Liver (tissue), 6 donors: ENCODE measurements at regions not wholly inside any gene's neighbourhood (a gene's known extent, or its start where the extent isn't known, plus 50 kb on each side); places are given as distances from the start of the nearest gene placed in this dataset.
"Not testable (repeated sequence)": the region's sequence is repeated elsewhere in the genome, so short reads cannot be mapped to it uniquely, and the experiment has no call there.

Experiments
- DNase-seq: peaks from one replicate; pipeline ENCODE4 v3.0.0-alpha.2; 2017; ENCODE audit warnings: low spot score
- H3K27ac ChIP-seq, 2 donors: one replicate each; pipeline ENCODE4 v1.7.0; 2013; ENCODE audit warnings: inconsistent platforms in 2 of 2, low read length in 2 of 2, control low read depth in 1 of 2, low read depth in 1 of 2, mild to moderate bottlenecking in 1 of 2
- H3K27me3 ChIP-seq, 4 donors: one replicate each; pipeline versions ENCODE4 v1.6.1 to v1.7.0; 2013; ENCODE audit warnings: low read length in 3 of 4, inconsistent platforms in 1 of 4, mild to moderate bottlenecking in 1 of 4, moderate library complexity in 1 of 4; ENCODE audit not compliant: control insufficient read depth in 4 of 4, insufficient read depth in 4 of 4
- H3K36me3 ChIP-seq, 4 donors: one replicate each; pipeline versions ENCODE4 v1.6.1 to v1.7.0; 2013; ENCODE audit warnings: low read length in 3 of 4, mild to moderate bottlenecking in 3 of 4, low read depth in 1 of 4, moderate library complexity in 1 of 4; ENCODE audit not compliant: control insufficient read depth in 4 of 4, insufficient read depth in 3 of 4
- H3K4me1 ChIP-seq, 4 donors: one replicate each; pipeline versions ENCODE4 v1.6.1 to v1.7.0; 2013; ENCODE audit warnings: low read length in 3 of 4, mild to moderate bottlenecking in 3 of 4, moderate library complexity in 1 of 4; ENCODE audit not compliant: control insufficient read depth in 4 of 4, insufficient read depth in 4 of 4
- H3K4me3 ChIP-seq, 3 donors: one replicate each; pipeline versions ENCODE4 v1.6.1 to v1.7.0; 2013; ENCODE audit warnings: low read length in 3 of 3, control low read depth in 1 of 3, low read depth in 1 of 3, mild to moderate bottlenecking in 1 of 3
- H3K9ac ChIP-seq, 2 donors: one replicate each; pipeline ENCODE4 v1.7.0; 2013; ENCODE audit warnings: low read length in 2 of 2, mild to moderate bottlenecking in 2 of 2, moderate library complexity in 2 of 2, control low read depth in 1 of 2, low read depth in 1 of 2
- H3K9me3 ChIP-seq, 4 donors: one replicate each; pipeline versions ENCODE4 v1.6.1 to v1.7.0; 2013; ENCODE audit warnings: low read length in 3 of 4; ENCODE audit not compliant: control insufficient read depth in 4 of 4
- WGBS: extraction: QIAGEN DNeasy Blood & Tissue Kit; methylation state at CpG from one replicate; pipeline ENCODE4 v1.1.7; 2013; 5-methylcytosine and 5-hydroxymethylcytosine counted together
- donor health status: healthy.
- donor health status: healthy.
- donor health status: healthy.

- not testable (repeated sequence) for H3K9ac ChIP-seq, H3K4me1 ChIP-seq, H3K4me3 ChIP-seq, H3K36me3 ChIP-seq, H3K9me3 ChIP-seq, H3K27ac ChIP-seq, H3K27me3 ChIP-seq
- peak; percentile 3 for DNase-seq
- WGBS, result 81% methylated on average over 7 of the region's 7 CpGs
Observed at GRCh38 chr9:38875616-38876015, 155.7 kb upstream of the FAM240B start.

- H3K27ac ChIP-seq, H3K36me3 ChIP-seq, H3K9ac ChIP-seq, H3K27me3 ChIP-seq, H3K9me3 ChIP-seq, H3K4me1 ChIP-seq, H3K4me3 ChIP-seq, DNase-seq: not testable (repeated sequence)
- no CpG with 5 or more reads among the region's 5 CpGs for WGBS
Observed at GRCh38 chr9:38871282-38871940, 151.5 kb upstream of the FAM240B start.

GRCh38 chr9:38859827-38860226 is 139.9 kb upstream of the FAM240B start:
- not testable (repeated sequence) for H3K4me1 ChIP-seq, H3K4me3 ChIP-seq, H3K9ac ChIP-seq, H3K27ac ChIP-seq, DNase-seq, H3K36me3 ChIP-seq, H3K27me3 ChIP-seq, H3K9me3 ChIP-seq
- no CpG with 5 or more reads among the region's 1 CpG for WGBS

GRCh38 chr9:38848966-38849365 is 129.0 kb upstream of the FAM240B start:
- not testable (repeated sequence) for H3K36me3 ChIP-seq, H3K27me3 ChIP-seq, H3K27ac ChIP-seq, H3K4me3 ChIP-seq, DNase-seq, H3K9ac ChIP-seq, H3K9me3 ChIP-seq, H3K4me1 ChIP-seq
- no CpG with 5 or more reads among the region's 10 CpGs for WGBS

GRCh38 chr9:38840213-38840612 is 120.3 kb upstream of the FAM240B start:
- H3K27ac ChIP-seq, H3K4me1 ChIP-seq, H3K27me3 ChIP-seq, H3K9ac ChIP-seq, H3K36me3 ChIP-seq, DNase-seq, H3K4me3 ChIP-seq, H3K9me3 ChIP-seq: not testable (repeated sequence)
- WGBS, result 71% methylated on average over 1 of the region's 3 CpGs

GRCh38 chr9:38833706-38834105 is 113.8 kb upstream of the FAM240B start:
- not testable (repeated sequence) for H3K36me3 ChIP-seq, H3K9me3 ChIP-seq, H3K9ac ChIP-seq, H3K27ac ChIP-seq, H3K27me3 ChIP-seq, DNase-seq, H3K4me3 ChIP-seq, H3K4me1 ChIP-seq
- WGBS, result 57% methylated on average over 1 of the region's 3 CpGs

- H3K9ac ChIP-seq, DNase-seq, H3K4me3 ChIP-seq, H3K27me3 ChIP-seq, H3K4me1 ChIP-seq, H3K27ac ChIP-seq, H3K9me3 ChIP-seq, H3K36me3 ChIP-seq: not testable (repeated sequence)
- WGBS, result 75% methylated on average over 6 of the region's 6 CpGs
Observed at GRCh38 chr9:38813855-38814254, 93.9 kb upstream of the FAM240B start.

GRCh38 chr9:38807919-38808459 is 88.1 kb upstream of the FAM240B start:
- not testable (repeated sequence) for DNase-seq, H3K9me3 ChIP-seq, H3K4me3 ChIP-seq, H3K36me3 ChIP-seq, H3K9ac ChIP-seq, H3K4me1 ChIP-seq, H3K27me3 ChIP-seq, H3K27ac ChIP-seq
- WGBS, result 64% methylated on average over 4 of the region's 6 CpGs
